Naive B cell (primary cell): ENCODE measurements at regions not wholly inside any gene's neighbourhood (a gene's known extent, or its start where the extent isn't known, plus 50 kb on each side); places are given as distances from the start of the nearest gene placed in this dataset.

Experiments
- ATAC-seq, 2 donors: fragments of 150-1000 bp; cut with Tn5 transposase; 2 replicates each; pipeline ENCODE4 v1.10.0; 2021; ENCODE audit warnings: low read depth in 2 of 2, mild to moderate bottlenecking in 2 of 2, moderate library complexity in 2 of 2
- DNase-seq: peaks from one replicate; pipeline ENCODE4 v3.0.0; 2022
- H3K27ac Mint-ChIP-seq, 6 donors: one replicate each; pipeline ENCODE4 v1.8.0; 2020 to 2022; ENCODE audit warnings: mild to moderate bottlenecking in 6 of 6, mixed read lengths in 6 of 6, moderate library complexity in 5 of 6, inconsistent platforms in 2 of 6
- H3K27me3 Mint-ChIP-seq, 3 donors: one replicate each; pipeline ENCODE4 v1.8.0; 2021 to 2022; ENCODE audit warnings: mixed read lengths in 3 of 3, mild to moderate bottlenecking in 1 of 3
- H3K36me3 Mint-ChIP-seq, 2 donors: one replicate each; pipeline ENCODE4 v1.8.0; 2020 to 2022; ENCODE audit warnings: mixed read lengths in 2 of 2, inconsistent platforms in 1 of 2, mild to moderate bottlenecking in 1 of 2
- H3K4me1 Mint-ChIP-seq, 3 donors: one replicate each; pipeline ENCODE4 v1.8.0; 2020 to 2022; ENCODE audit warnings: mixed read lengths in 3 of 3, inconsistent platforms in 1 of 3, mild to moderate bottlenecking in 1 of 3, moderate library complexity in 1 of 3
- H3K4me3 Mint-ChIP-seq, 8 donors: one replicate each; pipeline ENCODE4 v1.8.0; 2020 to 2022; ENCODE audit warnings: mild to moderate bottlenecking in 8 of 8, mixed read lengths in 8 of 8, moderate library complexity in 8 of 8, inconsistent platforms in 2 of 8
- H3K9me3 Mint-ChIP-seq, 7 donors: one replicate each; pipeline ENCODE4 v1.8.0; 2020 to 2022; ENCODE audit warnings: mixed read lengths in 7 of 7, mild to moderate bottlenecking in 5 of 7, inconsistent platforms in 2 of 7, moderate library complexity in 1 of 7

- Mint-ChIP-seq H3K4me3 (no peak overlapping the region), H3K27me3 (no peaks in the 10 kb centered on the region), H3K36me3 (no peaks in the 10 kb centered on the region), H3K27ac (no peak overlapping the region), H3K9me3 (peaks cover 0 to 4% (median 0%) of the 10 kb centered on the region in 7 donors), H3K4me1 (no peaks in the 10 kb centered on the region)
- ATAC-seq (no peak), DNase-seq (no peak)
Measured at GRCh38 chr2:145126146-145126545, 606.2 kb upstream of the ZEB2 start.

- H3K4me3 Mint-ChIP-seq: no peak overlapping the region
- H3K4me1 Mint-ChIP-seq: peaks cover 4 to 8% (median 7%) of the 10 kb centered on the region in 3 donors
- H3K36me3 Mint-ChIP-seq: no peaks in the 10 kb centered on the region
- DNase-seq (no peak), ATAC-seq (no peak)
- H3K9me3 Mint-ChIP-seq: peaks cover 0 to 4% (median 0%) of the 10 kb centered on the region in 7 donors
- H3K27me3 Mint-ChIP-seq: no peaks in the 10 kb centered on the region
- H3K27ac Mint-ChIP-seq: no peak overlapping the region
Measured at GRCh38 chr2:145124085-145124484, 604.2 kb upstream of the ZEB2 start.

GRCh38 chr2:145123606-145124005, 603.7 kb upstream of the ZEB2 start:
- Mint-ChIP-seq H3K27ac (peak overlapping the region in 1 of 6 donors; percentile 49), H3K36me3 (no peaks in the 10 kb centered on the region), H3K9me3 (peaks cover 0 to 6% (median 0%) of the 10 kb centered on the region in 7 donors), H3K27me3 (no peaks in the 10 kb centered on the region), H3K4me1 (peaks cover 6 to 11% (median 11%) of the 10 kb centered on the region in 3 donors), H3K4me3 (no peak overlapping the region)
- ATAC-seq: no peak
- DNase-seq: no peak

GRCh38 chr2:145119225-145119624, 599.3 kb upstream of the ZEB2 start:
- no peak for DNase-seq
- H3K36me3 Mint-ChIP-seq: no peaks in the 10 kb centered on the region
- no peak overlapping the region for H3K4me3 Mint-ChIP-seq
- H3K27me3 Mint-ChIP-seq: no peaks in the 10 kb centered on the region
- H3K27ac Mint-ChIP-seq: no peak overlapping the region
- H3K9me3 Mint-ChIP-seq: peaks cover 0 to 8% (median 0%) of the 10 kb centered on the region in 7 donors
- peak in 1 of 2 donors; percentile 45 for ATAC-seq
- H3K4me1 Mint-ChIP-seq: peaks cover 8 to 14% (median 11%) of the 10 kb centered on the region in 3 donors

GRCh38 chr2:145116834-145117725, 597.2 kb upstream of the ZEB2 start:
- Mint-ChIP-seq H3K36me3 (no peaks in the 10 kb centered on the region), H3K27me3 (no peaks in the 10 kb centered on the region), H3K4me1 (peaks cover 11 to 14% (median 11%) of the 10 kb centered on the region in 3 donors), H3K27ac (no peak overlapping the region), H3K4me3 (no peak overlapping the region), H3K9me3 (peaks cover 0 to 4% (median 0%) of the 10 kb centered on the region in 7 donors)
- DNase-seq (no peak), ATAC-seq (no peak)

GRCh38 chr2:145116056-145116455, 596.1 kb upstream of the ZEB2 start:
- Mint-ChIP-seq H3K4me1 (peaks cover 11 to 14% (median 11%) of the 10 kb centered on the region in 3 donors), H3K27ac (no peak overlapping the region), H3K9me3 (peaks cover 0 to 9% (median 3%) of the 10 kb centered on the region in 7 donors), H3K27me3 (no peaks in the 10 kb centered on the region), H3K4me3 (no peak overlapping the region), H3K36me3 (no peaks in the 10 kb centered on the region)
- ATAC-seq (no peak), DNase-seq (no peak)

- ATAC-seq: no peak
- no peak for DNase-seq
- Mint-ChIP-seq H3K27ac (no peak overlapping the region), H3K9me3 (peaks cover 0 to 12% (median 4%) of the 10 kb centered on the region in 7 donors), H3K4me3 (no peak overlapping the region), H3K36me3 (no peaks in the 10 kb centered on the region), H3K4me1 (peaks cover 9 to 13% (median 10%) of the 10 kb centered on the region in 3 donors), H3K27me3 (no peaks in the 10 kb centered on the region)
Measured at GRCh38 chr2:145114726-145115125, 594.8 kb upstream of the ZEB2 start.

GRCh38 chr2:145112467-145112866, 592.5 kb upstream of the ZEB2 start:
- H3K27me3 Mint-ChIP-seq: no peaks in the 10 kb centered on the region
- H3K9me3 Mint-ChIP-seq: peaks cover 0 to 12% (median 4%) of the 10 kb centered on the region in 7 donors
- peaks cover 0 to 3% (median 0%) of the 10 kb centered on the region in 3 donors for H3K4me1 Mint-ChIP-seq
- no peak overlapping the region for H3K27ac Mint-ChIP-seq
- H3K36me3 Mint-ChIP-seq: no peaks in the 10 kb centered on the region
- ATAC-seq (no peak), DNase-seq (no peak)
- H3K4me3 Mint-ChIP-seq: no peak overlapping the region

GRCh38 chr2:145110668-145111356, 590.9 kb upstream of the ZEB2 start:
- Mint-ChIP-seq H3K9me3 (peaks cover 0 to 12% (median 4%) of the 10 kb centered on the region in 7 donors), H3K27ac (no peak overlapping the region), H3K4me1 (peaks cover 0 to 3% (median 0%) of the 10 kb centered on the region in 3 donors), H3K36me3 (no peaks in the 10 kb centered on the region), H3K4me3 (no peak overlapping the region), H3K27me3 (no peaks in the 10 kb centered on the region)
- ATAC-seq: no peak
- DNase-seq: no peak

- no peak overlapping the region for H3K4me3 Mint-ChIP-seq
- H3K4me1 Mint-ChIP-seq: peaks cover 0 to 3% (median 0%) of the 10 kb centered on the region in 3 donors
- no peak overlapping the region for H3K27ac Mint-ChIP-seq
- H3K36me3 Mint-ChIP-seq: no peaks in the 10 kb centered on the region
- no peak for ATAC-seq
- no peaks in the 10 kb centered on the region for H3K27me3 Mint-ChIP-seq
- DNase-seq: no peak
- H3K9me3 Mint-ChIP-seq: peaks cover 0 to 12% (median 4%) of the 10 kb centered on the region in 7 donors
Measured at GRCh38 chr2:145108959-145109710, 589.2 kb upstream of the ZEB2 start.

GRCh38 chr2:145108361-145108778, 588.5 kb upstream of the ZEB2 start:
- H3K36me3 Mint-ChIP-seq: no peaks in the 10 kb centered on the region
- no peak overlapping the region for H3K4me3 Mint-ChIP-seq
- no peak for DNase-seq
- no peak for ATAC-seq
- peaks cover 0 to 2% (median 0%) of the 10 kb centered on the region in 3 donors for H3K4me1 Mint-ChIP-seq
- no peak overlapping the region for H3K27ac Mint-ChIP-seq
- H3K9me3 Mint-ChIP-seq: peaks cover 0 to 12% (median 4%) of the 10 kb centered on the region in 7 donors
- no peaks in the 10 kb centered on the region for H3K27me3 Mint-ChIP-seq

GRCh38 chr2:145106293-145106692, 586.4 kb upstream of the ZEB2 start:
- DNase-seq: no peak
- H3K36me3 Mint-ChIP-seq: no peaks in the 10 kb centered on the region
- ATAC-seq: no peak
- H3K27ac Mint-ChIP-seq: no peak overlapping the region
- peaks cover 0 to 8% (median under 1%) of the 10 kb centered on the region in 7 donors for H3K9me3 Mint-ChIP-seq
- no peaks in the 10 kb centered on the region for H3K27me3 Mint-ChIP-seq
- H3K4me3 Mint-ChIP-seq: no peak overlapping the region
- no peaks in the 10 kb centered on the region for H3K4me1 Mint-ChIP-seq

- Mint-ChIP-seq H3K36me3 (no peaks in the 10 kb centered on the region), H3K27ac (no peak overlapping the region)
Measured at GRCh38 chr2:145102706-145103105, 582.8 kb upstream of the ZEB2 start.

More at GRCh38 chr2:145102706-145103105, 582.8 kb upstream of the ZEB2 start:
- Mint-ChIP-seq H3K4me3 (no peak overlapping the region), H3K9me3 (peaks cover 0 to 2% (median 0%) of the 10 kb centered on the region in 7 donors), H3K4me1 (peaks cover 0 to 2% (median 0%) of the 10 kb centered on the region in 3 donors), H3K27me3 (no peaks in the 10 kb centered on the region)
- ATAC-seq: no peak
- DNase-seq: no peak
